HCT116 (cell line): ENCODE measurements at regions not wholly inside any gene's neighbourhood (a gene's known extent, or its start where the extent isn't known, plus 50 kb on each side); places are given as distances from the start of the nearest gene placed in this dataset.

Experiments
- ATAC-seq: fragments of 200-7000 bp; cut with Tn5 transposase; 2 replicates; pipeline ENCODE4 v1.9.1; 2020; ENCODE audit warnings: mild to moderate bottlenecking, moderate library complexity
- BruUV-seq: library from RNA; stranded (reverse); fragments of 400-500 nt; replicated peaks from 2 replicates; lab custom pipeline; 2021; lab: Mats Ljungman, UMichigan
- CTCF ChIA-PET: fragments of 300-600 bp; sonication (Branson Sonifier 250); formaldehyde crosslinking; loops from one replicate; lab custom pipeline; 2021; ENCODE audit warnings: antibody characterized with exemption; lab: Charles Lee
- POLR2A ChIA-PET: fragments of 300-600, 350-600 bp; sonication (Branson Sonifier 250); formaldehyde crosslinking; loops from one replicate; lab custom pipeline; 2021; ENCODE audit warnings: antibody characterized with exemption; lab: Charles Lee
- RAD21 ChIA-PET, 2 experiments: fragments of 300-600 bp; sonication (Branson Sonifier 250); formaldehyde crosslinking; loops; one replicate each; lab custom pipeline; 2023; ENCODE audit warnings: low total read pairs in 2 of 2; ENCODE audit not compliant: uncharacterized antibody in 2 of 2, unreplicated experiment in 2 of 2, low non-redundant PET in 1 of 2; lab: Charles Lee
- DNase-seq: peaks from one replicate; pipeline ENCODE4 v3.0.0-alpha.2; 2010; ENCODE audit warnings: low read depth, low spot score
- H2AFZ ChIP-seq: fragments of 200-600 bp; shearing (Covaris generic), sonication (generic); 2 replicates; pipeline ENCODE4 v1.6.1; 2017; ENCODE audit warnings: low read depth, mixed run types, mixed read lengths, antibody characterized with exemption, low read length; ENCODE audit not compliant: poor library complexity, severe bottlenecking
- H3K27ac ChIP-seq: 2 replicates; pipeline ENCODE4 v1.5.1; 2012; ENCODE audit warnings: low read depth, low read length
- H3K27me3 ChIP-seq: fragments of 200-600 bp; sonication (generic); 2 replicates; pipeline ENCODE4 v1.6.1; 2016; ENCODE audit warnings: mixed run types, low read length, mixed read lengths; ENCODE audit not compliant: insufficient read depth
- H3K36me3 ChIP-seq, 2 experiments: fragments of 200-500 bp in 1 of 2; fragments of 200-600 bp in 1 of 2; sonication (Bioruptor generic) in 1 of 2; sonication (generic) in 1 of 2; 2 replicates each; pipeline versions ENCODE4 v1.5.1 to v1.6.1; 2014 to 2016; ENCODE audit warnings: low read length in 2 of 2, inconsistent platforms in 1 of 2, mixed read lengths in 1 of 2, mixed run types in 1 of 2; ENCODE audit not compliant: insufficient read depth in 2 of 2, control insufficient read depth in 1 of 2
- H3K4me1 ChIP-seq, 2 experiments: fragments of 200-600 bp in 1 of 2; sonication (generic) in 1 of 2; 2 replicates each; pipeline versions ENCODE4 v1.5.1 to v1.6.1; 2012 to 2017; ENCODE audit warnings: low read length in 2 of 2, inconsistent platforms in 1 of 2, mild to moderate bottlenecking in 1 of 2, mixed read lengths in 1 of 2, mixed run types in 1 of 2, moderate library complexity in 1 of 2; ENCODE audit not compliant: insufficient read depth in 2 of 2, control insufficient read depth in 1 of 2
- H3K4me2 ChIP-seq: fragments of 200-600 bp; sonication (generic); 2 replicates; pipeline ENCODE4 v1.6.1; 2017; ENCODE audit warnings: mixed run types, low read length, mixed read lengths
- H3K4me3 ChIP-seq, 2 experiments: fragments of 200-600 bp in 1 of 2; sonication (generic) in 1 of 2; replicated peaks in 1 of 2; 2 replicates each; pipeline ENCODE4 v1.5.1; 2011 to 2016; ENCODE audit warnings: low read length in 2 of 2, control low read depth in 1 of 2, low read depth in 1 of 2, mild to moderate bottlenecking in 1 of 2, mixed read lengths in 1 of 2, mixed run types in 1 of 2
- H3K79me2 ChIP-seq: fragments of 200-600 bp; sonication (generic); 2 replicates; pipeline ENCODE4 v1.6.1; 2017; ENCODE audit warnings: mild to moderate bottlenecking, mixed run types, low read length, moderate library complexity, mixed read lengths; ENCODE audit not compliant: insufficient read depth
- H3K9ac ChIP-seq: fragments of 200-600 bp; sonication (generic); 2 replicates; pipeline ENCODE4 v1.6.1; 2016; ENCODE audit warnings: low read length, mixed read lengths
- H3K9me2 ChIP-seq: fragments of 200-600 bp; sonication (generic), shearing (Covaris generic); 2 replicates; pipeline ENCODE4 v1.6.1; 2017; ENCODE audit warnings: mixed run types, mild to moderate bottlenecking, moderate library complexity; ENCODE audit not compliant: insufficient read depth
- H3K9me3 ChIP-seq, 2 experiments: fragments of 200-500 bp in 1 of 2; fragments of 200-600 bp in 1 of 2; sonication (Bioruptor generic) in 1 of 2; sonication (generic) in 1 of 2; 2 replicates each; pipeline ENCODE4 v1.6.1; 2014 to 2017; ENCODE audit warnings: low read length in 2 of 2, mixed read lengths in 2 of 2, inconsistent platforms in 1 of 2, low read depth in 1 of 2, mild to moderate bottlenecking in 1 of 2, mixed run types in 1 of 2, moderate library complexity in 1 of 2; ENCODE audit not compliant: control insufficient read depth in 1 of 2, insufficient read depth in 1 of 2
- H4K20me1 ChIP-seq: fragments of 200-600 bp; sonication (generic), shearing (Covaris generic); 2 replicates; pipeline ENCODE4 v1.6.1; 2017; ENCODE audit warnings: mixed run types, mild to moderate bottlenecking, moderate library complexity; ENCODE audit not compliant: insufficient read depth
- ATF3 ChIP-seq: IDR thresholded peaks from 2 replicates; pipeline ENCODE4 v1.6.1; 2012
- CTCF ChIP-seq, 3 experiments: fragments of 200-600 bp in 1 of 3; sonication (generic) in 1 of 3; IDR thresholded peaks in 2 of 3; conservative IDR thresholded peaks in 1 of 3; 2 replicates each; pipeline ENCODE4 v1.5.1; 2012 to 2017; ENCODE audit warnings: low read depth in 2 of 3, low read length in 2 of 3, antibody characterized with exemption in 1 of 3, borderline replicate concordance in 1 of 3, control low read depth in 1 of 3, mild to moderate bottlenecking in 1 of 3, mixed read lengths in 1 of 3, mixed run types in 1 of 3, moderate library complexity in 1 of 3; ENCODE audit not compliant: insufficient read depth in 1 of 3
- EGR1 ChIP-seq: IDR thresholded peaks from 2 replicates; pipeline ENCODE4 v1.6.1; 2012; ENCODE audit warnings: low read depth
- ELF1 ChIP-seq: IDR thresholded peaks from 2 replicates; pipeline ENCODE4 v1.6.1; 2012; ENCODE audit warnings: low read depth, borderline replicate concordance
- MAX ChIP-seq: IDR thresholded peaks from 2 replicates; pipeline ENCODE4 v1.6.1; 2012
- POLR2A ChIP-seq: IDR thresholded peaks from 2 replicates; pipeline ENCODE4 v1.7.0; 2011; ENCODE audit warnings: borderline replicate concordance; ENCODE audit not compliant: insufficient read depth, insufficient read length; ENCODE audit errors: extremely low read depth
- POLR2AphosphoS5 ChIP-seq: IDR thresholded peaks from 2 replicates; pipeline ENCODE4 v1.6.1; 2011; ENCODE audit warnings: mild to moderate bottlenecking, low read depth, low read length, moderate library complexity
- RAD21 ChIP-seq: IDR thresholded peaks from 2 replicates; pipeline ENCODE4 v1.6.1; 2012; ENCODE audit warnings: low read depth, mild to moderate bottlenecking
- SIN3A ChIP-seq: IDR thresholded peaks from 2 replicates; pipeline ENCODE4 v1.6.1; 2012; ENCODE audit warnings: low read depth
- SP1 ChIP-seq: IDR thresholded peaks from 2 replicates; pipeline ENCODE4 v1.6.1; 2012; ENCODE audit warnings: low read depth
- TCF7L2 ChIP-seq: IDR thresholded peaks from 2 replicates; pipeline ENCODE4 v1.7.0; 2011; ENCODE audit warnings: borderline replicate concordance, inconsistent platforms; ENCODE audit not compliant: insufficient read depth, insufficient read length; ENCODE audit errors: extremely low read depth
- YY1 ChIP-seq: IDR thresholded peaks from 2 replicates; pipeline ENCODE4 v1.6.1; 2011; ENCODE audit warnings: low read length, low read depth, moderate library complexity, mild to moderate bottlenecking; ENCODE audit not compliant: insufficient replicate concordance; ENCODE audit errors: extremely low read depth
- ZNF274 ChIP-seq: fragments of 200-500 bp; sonication (Bioruptor generic); IDR thresholded peaks from 2 replicates; pipeline ENCODE4 v1.6.1; 2014; ENCODE audit warnings: mild to moderate bottlenecking, low read depth, low read length, inconsistent platforms
- intact Hi-C: fragments of 100-400 bp; cut with micrococcal nuclease; formaldehyde crosslinking; loops from 2 replicates; pipeline ENCODE4 v1.10.0; 2022
- TF ChIP-seq, protein P1 (sequence below): IDR thresholded peaks from 2 replicates; pipeline ENCODE4 v1.6.1; 2011; ENCODE audit warnings: mild to moderate bottlenecking, low read length, moderate library complexity; ENCODE audit not compliant: insufficient replicate concordance; ENCODE audit errors: extremely low read depth

- no peak for TF ChIP-seq ZNF274
- TF ChIP-seq RAD21: no peak
- TF ChIP-seq, protein P1, sequence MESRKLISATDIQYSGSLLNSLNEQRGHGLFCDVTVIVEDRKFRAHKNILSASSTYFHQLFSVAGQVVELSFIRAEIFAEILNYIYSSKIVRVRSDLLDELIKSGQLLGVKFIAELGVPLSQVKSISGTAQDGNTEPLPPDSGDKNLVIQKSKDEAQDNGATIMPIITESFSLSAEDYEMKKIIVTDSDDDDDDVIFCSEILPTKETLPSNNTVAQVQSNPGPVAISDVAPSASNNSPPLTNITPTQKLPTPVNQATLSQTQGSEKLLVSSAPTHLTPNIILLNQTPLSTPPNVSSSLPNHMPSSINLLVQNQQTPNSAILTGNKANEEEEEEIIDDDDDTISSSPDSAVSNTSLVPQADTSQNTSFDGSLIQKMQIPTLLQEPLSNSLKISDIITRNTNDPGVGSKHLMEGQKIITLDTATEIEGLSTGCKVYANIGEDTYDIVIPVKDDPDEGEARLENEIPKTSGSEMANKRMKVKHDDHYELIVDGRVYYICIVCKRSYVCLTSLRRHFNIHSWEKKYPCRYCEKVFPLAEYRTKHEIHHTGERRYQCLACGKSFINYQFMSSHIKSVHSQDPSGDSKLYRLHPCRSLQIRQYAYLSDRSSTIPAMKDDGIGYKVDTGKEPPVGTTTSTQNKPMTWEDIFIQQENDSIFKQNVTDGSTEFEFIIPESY: no peak
- TF ChIP-seq, all 23 proteins: peak for 0
These were observed 63.3 kb upstream of the TPM1 start (continued) for GRCh38 chr15:62979252-62979651.

GRCh38 chr15:62981071-62981470, 61.5 kb upstream of the TPM1 start:
- POLR2A ChIA-PET: no interaction called here
- H3K4me3 ChIP-seq: no peak overlapping the region
- RAD21 ChIA-PET: no interaction called here
- H3K9me2 ChIP-seq: no peaks in the 10 kb centered on the region; the same call in 1 of the 2 replicates
- TF ChIP-seq SIN3A: no peak
- TF ChIP-seq POLR2A: no peak
- TF ChIP-seq ELF1: no peak
- no peak for TF ChIP-seq YY1
- TF ChIP-seq ZNF274: no peak
- TF ChIP-seq CTCF (IDR thresholded peaks at IDR 0.05 in 2 of 3, conservative IDR thresholded peaks at IDR 0.05 in 1 of 3; ENCODE audit: borderline replicate concordance in 1 of 3, insufficient read depth in 1 of 3, low read depth in 2 of 3, low read length in 2 of 3): no peak
- TF ChIP-seq TCF7L2: no peak
- TF ChIP-seq POLR2AphosphoS5: no peak
- TF ChIP-seq ATF3: no peak
- TF ChIP-seq SP1: no peak
- TF ChIP-seq EGR1: no peak
- no peak for TF ChIP-seq MAX
- no peak overlapping the region for H3K27ac ChIP-seq
- peaks cover 0 to 3% of the 10 kb centered on the region in 2 experiments; a peak in 1 of 4 replicates for H3K4me1 ChIP-seq
- H3K79me2 ChIP-seq: no peaks in the 10 kb centered on the region
- no TSS peak for BruUV-seq
- intact Hi-C loops: no loop called here
- H3K36me3 ChIP-seq: no peaks in the 10 kb centered on the region
- DNase-seq: no peak
- no peak for ATAC-seq
- H3K27me3 ChIP-seq: no peaks in the 10 kb centered on the region
- no peak overlapping the region for H3K9ac ChIP-seq
- CTCF ChIA-PET: no interaction called here
- H3K4me2 ChIP-seq: no peak overlapping the region
- H2AFZ ChIP-seq: no peak overlapping the region
- H3K9me3 ChIP-seq: no peaks in the 10 kb centered on the region
- no peaks in the 10 kb centered on the region for H4K20me1 ChIP-seq
